Epidermal melanocyte (primary cell): ENCODE measurements at regions not wholly inside any gene's neighbourhood (a gene's known extent, or its start where the extent isn't known, plus 50 kb on each side); places are given as distances from the start of the nearest gene placed in this dataset.

ENCODE experiments used
- DNase-seq: peaks from one replicate; pipeline ENCODE4 v3.0.0; 2011; ENCODE audit warnings: low spot score; ENCODE audit not compliant: insufficient read length

- DNase-seq = no peak
These were observed 52.2 kb upstream of the GRAMD2B start for GRCh38 chr5:126370796-126371718.

- DNase-seq = no peak
These were observed 49.7 kb upstream of the GRAMD2B start for GRCh38 chr5:126373375-126374108.
